GM13977 (cell line): ENCODE measurements at regions not wholly inside any gene's neighbourhood (a gene's known extent, or its start where the extent isn't known, plus 50 kb on each side); places are given as distances from the start of the nearest gene placed in this dataset.
A peak's percentile ranks its signal among the peaks of the same experiment; 100 is the strongest.

ENCODE experiments used
- DNase-seq: peaks from one replicate; pipeline ENCODE4 v3.0.0; 2012; ENCODE audit warnings: low spot score
- in situ Hi-C: fragments of 300-500 bp; cut with MboI; formaldehyde crosslinking; loops from one replicate; pipeline ENCODE4 v1.12.0; 2022; ENCODE audit warnings: low sequenced_read_pairs, low pct_unique_long_range_greater_than_20kb, mixed read lengths, inconsistent platforms; ENCODE audit not compliant: unreplicated experiment
- TF ChIP-seq, protein P1 (sequence below): IDR thresholded peaks from 2 replicates; pipeline ENCODE4 v1.5.1; 2012; ENCODE audit warnings: mild to moderate bottlenecking, control low read depth; ENCODE audit not compliant: insufficient read depth; ENCODE audit errors: extremely low read depth, missing control alignments

- DNase-seq = no peak
- TF ChIP-seq, protein P1, sequence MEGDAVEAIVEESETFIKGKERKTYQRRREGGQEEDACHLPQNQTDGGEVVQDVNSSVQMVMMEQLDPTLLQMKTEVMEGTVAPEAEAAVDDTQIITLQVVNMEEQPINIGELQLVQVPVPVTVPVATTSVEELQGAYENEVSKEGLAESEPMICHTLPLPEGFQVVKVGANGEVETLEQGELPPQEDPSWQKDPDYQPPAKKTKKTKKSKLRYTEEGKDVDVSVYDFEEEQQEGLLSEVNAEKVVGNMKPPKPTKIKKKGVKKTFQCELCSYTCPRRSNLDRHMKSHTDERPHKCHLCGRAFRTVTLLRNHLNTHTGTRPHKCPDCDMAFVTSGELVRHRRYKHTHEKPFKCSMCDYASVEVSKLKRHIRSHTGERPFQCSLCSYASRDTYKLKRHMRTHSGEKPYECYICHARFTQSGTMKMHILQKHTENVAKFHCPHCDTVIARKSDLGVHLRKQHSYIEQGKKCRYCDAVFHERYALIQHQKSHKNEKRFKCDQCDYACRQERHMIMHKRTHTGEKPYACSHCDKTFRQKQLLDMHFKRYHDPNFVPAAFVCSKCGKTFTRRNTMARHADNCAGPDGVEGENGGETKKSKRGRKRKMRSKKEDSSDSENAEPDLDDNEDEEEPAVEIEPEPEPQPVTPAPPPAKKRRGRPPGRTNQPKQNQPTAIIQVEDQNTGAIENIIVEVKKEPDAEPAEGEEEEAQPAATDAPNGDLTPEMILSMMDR = no peak
- in situ Hi-C loops = no loop called here
Observed at GRCh38 chr2:33859176-33859575, 260.1 kb upstream of the FAM98A start.

DNA sequence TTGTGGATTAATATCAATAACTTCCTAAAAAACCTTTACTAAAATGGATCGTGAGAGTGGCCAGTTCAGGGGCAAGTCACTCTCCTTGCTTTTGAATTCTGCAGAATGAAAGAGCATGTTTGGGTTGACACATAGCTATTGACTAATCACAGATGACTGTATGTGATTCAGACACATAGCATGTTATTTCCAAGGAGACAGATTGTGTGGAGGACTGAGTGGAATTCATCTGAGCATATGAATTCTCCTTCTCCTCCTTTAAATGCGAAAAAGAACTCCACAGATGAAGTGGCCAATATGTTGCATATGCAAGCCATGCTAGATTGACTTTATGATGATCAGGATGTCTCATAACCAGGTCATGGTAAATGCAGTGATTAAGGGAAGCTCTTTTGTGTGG lies 249.4 kb upstream of the FAM98A start:
- DNase-seq = no peak
- in situ Hi-C loops = no loop called here
- TF ChIP-seq, protein P1 = no peak

DNA sequence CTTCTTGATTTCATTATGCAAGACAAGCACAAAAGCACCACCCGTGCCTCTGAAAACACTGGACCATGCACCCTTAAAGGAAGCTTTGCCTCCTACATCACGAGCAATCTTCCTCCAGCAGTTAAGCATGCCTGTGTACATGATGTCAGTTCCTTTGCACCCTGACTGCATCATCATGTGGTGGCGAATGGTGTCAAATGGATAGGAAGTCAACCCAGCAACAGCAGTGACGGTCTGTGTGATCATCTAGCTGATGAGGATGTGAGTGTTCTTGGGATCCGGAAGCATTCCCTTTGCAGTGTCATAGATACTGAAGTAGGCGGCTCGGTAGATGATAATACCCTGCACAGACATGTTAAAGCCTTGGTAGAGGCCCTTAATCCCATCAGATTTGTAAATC lies 240.7 kb upstream of the FAM98A start:
- TF ChIP-seq, protein P1 = no peak
- DNase-seq = no peak
- in situ Hi-C loops = no loop called here

DNA sequence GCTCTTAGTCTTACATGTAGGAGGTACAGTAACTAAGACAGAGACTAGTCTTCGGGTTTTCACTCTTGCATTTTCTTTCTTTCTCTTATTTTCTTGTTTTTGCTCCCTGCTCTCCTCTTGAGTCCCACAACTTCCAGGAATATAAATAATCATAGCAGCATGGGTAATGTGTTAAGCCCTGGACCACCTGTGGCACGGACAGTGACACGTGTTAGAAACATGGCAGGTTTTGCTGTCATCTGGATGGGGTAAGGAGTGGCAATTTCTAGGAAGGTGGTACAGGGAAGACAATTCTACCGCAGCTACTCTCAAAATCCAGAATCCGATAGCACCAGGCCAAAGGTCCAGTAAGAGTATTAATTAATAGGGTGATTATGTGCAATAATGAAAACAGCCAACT lies 237.5 kb upstream of the FAM98A start:
- in situ Hi-C loops = no loop called here
- TF ChIP-seq, protein P1 = no peak
- no peak for DNase-seq

- no peak for DNase-seq
- in situ Hi-C loops = no loop called here
- TF ChIP-seq, protein P1 = no peak
Observed at GRCh38 chr2:33835911-33836310, 236.8 kb upstream of the FAM98A start.

DNA sequence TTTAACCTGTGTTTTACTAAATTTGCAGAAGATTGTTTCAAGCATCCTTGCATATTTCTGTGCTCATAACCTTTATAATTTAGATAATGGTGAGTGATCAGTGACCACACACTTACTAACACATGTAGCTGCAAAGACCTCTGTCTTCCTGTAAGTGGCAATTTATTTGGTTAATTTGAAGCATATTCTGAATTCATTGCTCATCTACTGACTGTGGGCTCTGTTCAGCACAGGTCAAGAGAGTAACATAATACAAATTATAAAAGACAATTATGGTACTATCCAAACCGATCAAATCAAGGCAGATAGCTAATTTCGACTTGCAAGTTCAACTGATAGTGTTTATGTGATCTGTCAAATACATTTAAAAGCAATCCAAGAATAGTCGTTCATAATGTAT lies 223.9 kb upstream of the FAM98A start:
- TF ChIP-seq, protein P1 = no peak
- no peak for DNase-seq
- in situ Hi-C loops = no loop called here

DNA sequence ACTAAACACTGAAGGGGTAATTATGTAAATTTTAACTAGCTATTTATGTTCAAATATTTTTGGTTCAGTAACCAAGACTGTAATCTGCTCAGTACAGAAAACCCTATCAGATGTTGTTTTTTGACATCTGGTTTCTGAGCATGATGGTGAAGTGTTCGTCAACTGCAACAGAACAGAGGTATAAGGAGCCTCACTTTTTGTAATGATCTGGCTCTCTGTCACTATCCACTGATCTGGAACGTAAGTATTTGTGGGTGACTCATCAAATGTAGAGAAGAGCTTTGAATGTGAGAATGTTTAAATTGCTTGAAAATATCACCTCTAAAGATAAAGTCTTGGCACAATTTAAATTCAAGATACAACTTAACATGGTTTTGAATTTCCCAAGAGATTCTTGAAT lies 213.6 kb upstream of the FAM98A start:
- DNase-seq = peak; percentile 12
- in situ Hi-C loops = no loop called here

More for the DNA sequence above, 213.6 kb upstream of the FAM98A start:
- TF ChIP-seq, protein P1 = no peak
